ENCODE measurements at regions not wholly inside any gene's neighbourhood (a gene's known extent, or its start where the extent isn't known, plus 50 kb on each side); places are given as distances from the start of the nearest gene placed in this dataset.

DNA sequence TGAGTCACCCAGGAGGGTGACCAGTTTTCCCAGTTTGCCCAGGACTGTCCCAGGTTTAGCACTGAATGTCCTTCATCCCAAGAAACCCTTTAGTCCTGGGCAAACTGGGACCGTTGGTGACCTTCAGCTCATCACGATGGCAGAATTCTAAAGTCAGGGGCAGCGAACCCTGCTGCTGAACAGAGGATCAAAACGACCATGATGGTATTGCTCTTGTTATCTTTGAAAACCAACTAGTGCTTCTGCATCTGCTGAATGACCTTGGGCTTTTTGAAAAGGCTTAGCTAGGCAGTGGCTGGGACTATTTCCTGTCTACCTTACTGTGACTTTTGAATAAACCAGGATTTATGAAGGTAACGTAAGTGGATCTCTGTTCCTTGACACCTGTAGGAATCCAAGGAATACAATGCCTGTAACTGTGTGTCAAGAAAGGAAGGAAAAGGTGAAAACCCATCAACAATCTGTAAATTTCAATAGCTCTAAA is 281.9 kb downstream of the SOX9 start:
- no peaks in the 10 kb centered on the region for H3K27me3 ChIP-seq (ENCODE audit: low read depth)
- DNase-seq (no peak), ATAC-seq (no peak)
- H3K4me1 ChIP-seq = peaks cover 6% of the 10 kb centered on the region
- no peaks in the 10 kb centered on the region for H3K36me3 ChIP-seq
- H3K27ac ChIP-seq = no peak overlapping the region
- H3K4me3 ChIP-seq = no peak overlapping the region
- intact Hi-C loops (cut with DNase I) = no loop called here
- no peaks in the 10 kb centered on the region for H3K9me3 ChIP-seq
- no peak for TF ChIP-seq CTCF (IDR thresholded peaks at IDR 0.05)

DNA sequence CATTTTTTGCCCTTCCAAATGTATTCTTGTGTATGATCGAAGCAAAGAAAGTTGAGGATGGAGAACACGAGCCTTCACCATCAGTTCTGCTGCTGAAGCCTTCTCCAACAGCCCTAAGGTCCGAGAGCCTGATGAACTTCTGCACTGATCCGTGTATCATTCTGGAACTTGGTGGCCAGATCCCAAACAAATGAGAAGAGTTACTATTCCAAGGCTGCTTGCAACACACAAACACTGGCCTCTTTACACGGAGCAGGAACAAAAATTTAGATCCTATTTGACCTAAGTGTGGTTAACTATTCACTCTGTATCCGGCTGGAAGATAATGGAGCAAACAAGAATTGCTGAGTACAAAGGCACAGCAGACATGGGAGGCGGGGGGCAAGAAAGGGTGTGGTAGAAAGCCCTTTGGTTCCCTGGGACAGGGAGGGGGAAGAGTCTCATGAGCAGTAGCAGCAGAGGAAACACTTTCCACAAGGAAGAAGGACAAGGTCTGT is 282.9 kb downstream of the SOX9 start:
- DNase-seq (no peak), ATAC-seq (no peak)
- no peaks in the 10 kb centered on the region for H3K36me3 ChIP-seq
- H3K27ac ChIP-seq = no peak overlapping the region
- peaks cover 6% of the 10 kb centered on the region for H3K4me1 ChIP-seq
- intact Hi-C loops (cut with DNase I) = no loop called here
- H3K27me3 ChIP-seq (ENCODE audit: low read depth) = no peaks in the 10 kb centered on the region
- no peaks in the 10 kb centered on the region for H3K9me3 ChIP-seq
- no peak for TF ChIP-seq CTCF (IDR thresholded peaks at IDR 0.05)
- no peak overlapping the region for H3K4me3 ChIP-seq

DNA sequence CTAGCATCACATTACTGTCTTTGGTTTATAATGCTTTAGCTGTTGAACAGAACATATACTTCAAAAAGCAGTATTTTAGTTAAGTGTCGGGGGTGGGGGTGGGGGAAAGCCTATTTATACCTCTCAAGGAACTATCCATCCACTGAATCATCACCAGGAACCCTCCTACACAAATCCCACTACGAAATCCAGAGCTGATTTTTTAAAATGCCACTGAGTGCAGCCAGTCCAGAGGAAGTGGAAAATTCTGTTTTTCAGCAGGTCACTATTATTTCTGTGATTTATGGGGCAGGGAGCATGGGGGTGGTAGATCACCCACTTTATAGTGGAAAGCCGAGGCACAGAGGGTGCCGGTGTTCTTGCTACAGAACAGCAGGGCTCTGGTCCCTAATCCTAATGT is 284.1 kb downstream of the SOX9 start:
- TF ChIP-seq CTCF (IDR thresholded peaks at IDR 0.05) = no peak
- peaks cover 6% of the 10 kb centered on the region for H3K4me1 ChIP-seq
- H3K27me3 ChIP-seq (ENCODE audit: low read depth) = no peaks in the 10 kb centered on the region
- no peak overlapping the region for H3K4me3 ChIP-seq
- no peak for ATAC-seq
- no peaks in the 10 kb centered on the region for H3K36me3 ChIP-seq
- no peaks in the 10 kb centered on the region for H3K9me3 ChIP-seq
- intact Hi-C loops (cut with DNase I) = no loop called here
- no peak overlapping the region for H3K27ac ChIP-seq
- no peak for DNase-seq

GRCh38 chr17:72405662-72406230 is 284.9 kb downstream of the SOX9 start:
- H3K4me3 ChIP-seq = no peak overlapping the region
- intact Hi-C loops (cut with DNase I) = no loop called here
- no peak for TF ChIP-seq CTCF (IDR thresholded peaks at IDR 0.05)
- ATAC-seq (no peak), DNase-seq (no peak)
- no peaks in the 10 kb centered on the region for H3K36me3 ChIP-seq
- H3K4me1 ChIP-seq = peaks cover 6% of the 10 kb centered on the region
- H3K27ac ChIP-seq = no peak overlapping the region
- H3K9me3 ChIP-seq = no peaks in the 10 kb centered on the region
- H3K27me3 ChIP-seq (ENCODE audit: low read depth) = no peaks in the 10 kb centered on the region

GRCh38 chr17:72406498-72406897 is 285.7 kb downstream of the SOX9 start:
- no peak overlapping the region for H3K27ac ChIP-seq
- H3K4me3 ChIP-seq = no peak overlapping the region
- H3K9me3 ChIP-seq = no peaks in the 10 kb centered on the region
- H3K36me3 ChIP-seq = no peaks in the 10 kb centered on the region
- DNase-seq (no peak), ATAC-seq (no peak)
- H3K27me3 ChIP-seq (ENCODE audit: low read depth) = no peaks in the 10 kb centered on the region
- intact Hi-C loops (cut with DNase I) = no loop called here
- no peak for TF ChIP-seq CTCF (IDR thresholded peaks at IDR 0.05)
- H3K4me1 ChIP-seq = peaks cover 6% of the 10 kb centered on the region
